Neural progenitor cell (in vitro differentiated cells): ENCODE measurements at regions not wholly inside any gene's neighbourhood (a gene's known extent, or its start where the extent isn't known, plus 50 kb on each side); places are given as distances from the start of the nearest gene placed in this dataset.
A peak's percentile ranks its signal among the peaks of the same experiment; 100 is the strongest.

ENCODE experiments used
- DNase-seq: peaks from one replicate; pipeline ENCODE4 v3.0.0-alpha.2; 2016; ENCODE audit warnings: low spot score
- H2AFZ ChIP-seq: fragments of 200-600 bp; sonication (generic); replicated peaks from 2 replicates; pipeline ENCODE4 v1.6.1; 2016; ENCODE audit warnings: antibody characterized with exemption
- H3F3A ChIP-seq: fragments of 200-600 bp; sonication (generic); 2 replicates; pipeline ENCODE4 v1.6.1; 2016; ENCODE audit warnings: antibody characterized with exemption, low read depth
- H3K27ac ChIP-seq: fragments of 200-600 bp; sonication (generic); 2 replicates; pipeline ENCODE4 v1.5.1; 2016; ENCODE audit warnings: mild to moderate bottlenecking
- H3K27me3 ChIP-seq: fragments of 200-600 bp; sonication (generic); 2 replicates; pipeline ENCODE4 v1.6.1; 2016; ENCODE audit warnings: mild to moderate bottlenecking, moderate library complexity
- H3K36me3 ChIP-seq: fragments of 200-600 bp; sonication (generic); 2 replicates; pipeline ENCODE4 v1.5.1; 2016
- H3K4me1 ChIP-seq: fragments of 200-600 bp; sonication (generic); 2 replicates; pipeline ENCODE4 v1.6.1; 2016; ENCODE audit warnings: mixed run types
- H3K4me2 ChIP-seq: fragments of 200-600 bp; sonication (generic); 2 replicates; pipeline ENCODE4 v1.6.1; 2016
- H3K4me3 ChIP-seq: fragments of 200-600 bp; sonication (generic); 2 replicates; pipeline ENCODE4 v1.5.1; 2016
- H3K79me2 ChIP-seq: fragments of 200-600 bp; sonication (generic); 2 replicates; pipeline ENCODE4 v1.6.1; 2016; ENCODE audit warnings: low read depth
- H3K9ac ChIP-seq: fragments of 200-600 bp; sonication (generic); 2 replicates; pipeline ENCODE4 v1.6.1; 2016
- H3K9me3 ChIP-seq: fragments of 200-600 bp; sonication (generic); 2 replicates; pipeline ENCODE4 v1.5.1; 2016; ENCODE audit warnings: low read depth
- H4K20me1 ChIP-seq: fragments of 200-600 bp; sonication (generic); 2 replicates; pipeline ENCODE4 v1.6.1; 2016; ENCODE audit warnings: low read depth
- H3K27ac Mint-ChIP-seq: 3 replicates; pipeline ENCODE4 v1.8.0; 2021; ENCODE audit warnings: mixed read lengths
- H3K27me3 Mint-ChIP-seq: 2 replicates; pipeline ENCODE4 v1.8.0; 2022; ENCODE audit warnings: low read depth, mild to moderate bottlenecking, inconsistent platforms, moderate library complexity, mixed read lengths; ENCODE audit not compliant: insufficient read depth
- H3K36me3 Mint-ChIP-seq: 3 replicates; pipeline ENCODE4 v1.8.0; 2021; ENCODE audit warnings: mixed read lengths
- H3K4me1 Mint-ChIP-seq: 3 replicates; pipeline ENCODE4 v1.8.0; 2021; ENCODE audit warnings: mixed read lengths
- H3K4me3 Mint-ChIP-seq: 3 replicates; pipeline ENCODE4 v1.8.0; 2021; ENCODE audit warnings: mild to moderate bottlenecking, moderate library complexity, mixed read lengths
- H3K9me3 Mint-ChIP-seq: 3 replicates; pipeline ENCODE4 v1.8.0; 2020; ENCODE audit warnings: mixed read lengths
- EZH2 ChIP-seq: fragments of 200-600 bp; sonication (generic); IDR thresholded peaks from 2 replicates; pipeline ENCODE4 v1.6.1; 2017; ENCODE audit warnings: antibody characterized with exemption, mild to moderate bottlenecking, moderate library complexity
- EZH2phosphoT487 ChIP-seq: fragments of 200-600 bp; sonication (generic); IDR thresholded peaks from 2 replicates; pipeline ENCODE4 v1.6.1; 2017; ENCODE audit warnings: antibody characterized with exemption
- TF ChIP-seq, protein P1 (sequence below): fragments of 200-600 bp; sonication (generic); IDR thresholded peaks from 2 replicates; pipeline ENCODE4 v1.5.1; 2017; ENCODE audit warnings: antibody characterized with exemption, mild to moderate bottlenecking

DNA sequence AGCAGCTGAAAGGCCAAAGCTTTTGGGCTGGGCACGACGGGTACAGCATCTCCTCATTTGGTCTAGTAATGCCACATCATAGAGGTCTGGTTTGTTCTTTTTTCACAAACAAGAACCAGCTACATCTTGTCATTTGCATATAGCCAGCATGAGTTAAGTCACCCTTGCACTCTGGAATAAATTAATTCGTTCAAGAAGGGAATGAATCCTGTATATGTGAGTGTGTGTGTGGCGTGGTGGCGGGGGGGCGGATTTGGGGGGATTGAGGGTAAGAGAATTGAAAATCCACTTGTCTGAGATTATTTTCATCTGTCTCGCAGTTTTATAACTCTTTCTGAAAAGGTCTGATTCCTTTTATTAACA, 380.0 kb upstream of the CAMK1G start:
- Histone ChIP-seq H3K27me3 (peaks cover 6% of the 10 kb centered on the region), H3K9ac (no peak overlapping the region), H4K20me1 (no peaks in the 10 kb centered on the region), H3K4me3 (no peak overlapping the region), H2AFZ (no peak overlapping the region), H3K4me1 (peaks cover 18% of the 10 kb centered on the region), H3K9me3 (no peaks in the 10 kb centered on the region), H3K27ac (no peak overlapping the region), H3K36me3 (no peaks in the 10 kb centered on the region), H3F3A (peaks cover 21% of the 10 kb centered on the region), H3K79me2 (no peaks in the 10 kb centered on the region), H3K4me2 (no peak overlapping the region)
- Mint-ChIP-seq H3K27me3 (peaks cover 10% of the 10 kb centered on the region), H3K27ac (no peak overlapping the region), H3K4me3 (no peak overlapping the region), H3K9me3 (no peaks in the 10 kb centered on the region), H3K4me1 (peaks cover 42% of the 10 kb centered on the region), H3K36me3 (no peaks in the 10 kb centered on the region)
- DNase-seq, result no peak
- TF ChIP-seq EZH2phosphoT487 (no peak), EZH2 (no peak)
- TF ChIP-seq, protein P1, sequence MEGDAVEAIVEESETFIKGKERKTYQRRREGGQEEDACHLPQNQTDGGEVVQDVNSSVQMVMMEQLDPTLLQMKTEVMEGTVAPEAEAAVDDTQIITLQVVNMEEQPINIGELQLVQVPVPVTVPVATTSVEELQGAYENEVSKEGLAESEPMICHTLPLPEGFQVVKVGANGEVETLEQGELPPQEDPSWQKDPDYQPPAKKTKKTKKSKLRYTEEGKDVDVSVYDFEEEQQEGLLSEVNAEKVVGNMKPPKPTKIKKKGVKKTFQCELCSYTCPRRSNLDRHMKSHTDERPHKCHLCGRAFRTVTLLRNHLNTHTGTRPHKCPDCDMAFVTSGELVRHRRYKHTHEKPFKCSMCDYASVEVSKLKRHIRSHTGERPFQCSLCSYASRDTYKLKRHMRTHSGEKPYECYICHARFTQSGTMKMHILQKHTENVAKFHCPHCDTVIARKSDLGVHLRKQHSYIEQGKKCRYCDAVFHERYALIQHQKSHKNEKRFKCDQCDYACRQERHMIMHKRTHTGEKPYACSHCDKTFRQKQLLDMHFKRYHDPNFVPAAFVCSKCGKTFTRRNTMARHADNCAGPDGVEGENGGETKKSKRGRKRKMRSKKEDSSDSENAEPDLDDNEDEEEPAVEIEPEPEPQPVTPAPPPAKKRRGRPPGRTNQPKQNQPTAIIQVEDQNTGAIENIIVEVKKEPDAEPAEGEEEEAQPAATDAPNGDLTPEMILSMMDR, result no peak

DNA sequence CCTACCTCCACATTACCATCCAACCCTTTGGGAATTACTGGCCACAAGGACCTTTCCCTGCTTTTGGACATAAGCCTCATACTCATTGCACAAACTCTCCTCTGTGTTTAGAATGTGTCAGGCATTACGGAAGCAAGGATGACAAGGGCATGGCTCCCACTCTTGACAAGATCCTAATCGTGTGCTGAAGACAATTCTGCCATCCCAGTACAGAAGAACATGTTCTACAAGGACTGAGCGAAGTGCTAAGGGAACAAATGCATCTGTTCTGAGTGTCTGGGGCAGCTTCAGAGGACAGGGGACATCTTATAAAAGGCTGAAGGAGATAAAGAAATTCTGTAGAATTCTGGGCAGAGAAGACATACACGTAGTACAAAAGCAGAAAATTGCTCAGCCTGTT, 378.5 kb upstream of the CAMK1G start:
- H3K4me3 Mint-ChIP-seq, result no peak overlapping the region
- Histone ChIP-seq H3K4me3 (no peak overlapping the region), H3K4me1 (peaks cover 3% of the 10 kb centered on the region), H3K4me2 (no peak overlapping the region), H3K27me3 (peaks cover 16% of the 10 kb centered on the region), H4K20me1 (no peaks in the 10 kb centered on the region), H3K9me3 (no peaks in the 10 kb centered on the region), H3K9ac (no peak overlapping the region), H3K27ac (no peak overlapping the region), H3F3A (peaks cover 6% of the 10 kb centered on the region), H3K79me2 (no peaks in the 10 kb centered on the region), H2AFZ (no peak overlapping the region), H3K36me3 (no peaks in the 10 kb centered on the region)
- TF ChIP-seq EZH2 (no peak), EZH2phosphoT487 (no peak)
- TF ChIP-seq, protein P1, result no peak
- H3K4me1 Mint-ChIP-seq, result peaks cover 27% of the 10 kb centered on the region
- peaks cover 10% of the 10 kb centered on the region for H3K27me3 Mint-ChIP-seq
- H3K9me3 Mint-ChIP-seq, result no peaks in the 10 kb centered on the region
- no peak for DNase-seq
- no peaks in the 10 kb centered on the region for H3K36me3 Mint-ChIP-seq
- H3K27ac Mint-ChIP-seq, result no peak overlapping the region

DNA sequence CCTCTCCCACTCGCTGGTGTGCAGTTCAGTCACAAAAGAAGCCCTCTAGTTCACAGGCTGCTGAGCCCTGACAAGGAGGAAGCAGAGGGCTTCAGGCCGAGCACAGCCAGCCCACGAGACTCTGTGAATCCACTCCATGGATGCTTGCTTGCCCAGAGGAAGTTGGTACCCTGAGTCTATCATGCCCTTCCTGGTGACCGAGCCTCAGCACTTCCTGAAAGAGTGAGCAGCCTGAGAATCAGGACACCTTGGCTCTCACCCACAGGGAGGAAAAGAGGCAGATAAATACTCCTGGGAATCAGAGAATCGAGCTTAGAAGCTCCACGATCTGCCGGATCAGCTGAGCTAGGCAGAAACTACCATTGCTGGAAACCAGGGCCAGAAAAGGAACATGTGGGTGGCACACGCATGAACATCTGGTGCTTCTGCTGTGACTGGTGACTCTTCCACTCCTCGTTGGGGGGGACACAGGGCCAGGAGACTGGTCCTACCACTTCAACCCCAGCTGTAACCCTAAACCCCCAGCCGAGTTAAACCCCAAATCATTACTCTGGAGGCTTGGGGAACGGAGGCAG, 376.3 kb upstream of the CAMK1G start:
- Mint-ChIP-seq H3K27me3 (peaks cover 7% of the 10 kb centered on the region), H3K27ac (no peak overlapping the region), H3K36me3 (no peaks in the 10 kb centered on the region), H3K4me1 (peaks cover 23% of the 10 kb centered on the region), H3K9me3 (no peaks in the 10 kb centered on the region), H3K4me3 (peak overlapping the region; percentile 88)
- Histone ChIP-seq H3K9me3 (no peaks in the 10 kb centered on the region), H3F3A (no peaks in the 10 kb centered on the region), H2AFZ (peak overlapping the region; percentile 97), H3K27ac (no peak overlapping the region), H4K20me1 (no peaks in the 10 kb centered on the region), H3K9ac (no peak overlapping the region), H3K27me3 (peaks cover 16% of the 10 kb centered on the region), H3K4me3 (peak overlapping the region; percentile 50), H3K4me1 (no peaks in the 10 kb centered on the region), H3K4me2 (peak overlapping the region; percentile 84), H3K36me3 (no peaks in the 10 kb centered on the region), H3K79me2 (no peaks in the 10 kb centered on the region)
- peak; percentile 3 for DNase-seq
- TF ChIP-seq EZH2, result no peak
- TF ChIP-seq, protein P1, result no peak
- TF ChIP-seq EZH2phosphoT487, result no peak
